NCI-H128 (cell line): ENCODE measurements at regions not wholly inside any gene's neighbourhood (a gene's known extent, or its start where the extent isn't known, plus 50 kb on each side); places are given as distances from the start of the nearest gene placed in this dataset.

ENCODE experiments used
- DNase-seq: peaks from one replicate; lab custom pipeline; 2025; ENCODE audit not compliant: unreplicated experiment; lab: John Stamatoyannopoulos, UW

DNA sequence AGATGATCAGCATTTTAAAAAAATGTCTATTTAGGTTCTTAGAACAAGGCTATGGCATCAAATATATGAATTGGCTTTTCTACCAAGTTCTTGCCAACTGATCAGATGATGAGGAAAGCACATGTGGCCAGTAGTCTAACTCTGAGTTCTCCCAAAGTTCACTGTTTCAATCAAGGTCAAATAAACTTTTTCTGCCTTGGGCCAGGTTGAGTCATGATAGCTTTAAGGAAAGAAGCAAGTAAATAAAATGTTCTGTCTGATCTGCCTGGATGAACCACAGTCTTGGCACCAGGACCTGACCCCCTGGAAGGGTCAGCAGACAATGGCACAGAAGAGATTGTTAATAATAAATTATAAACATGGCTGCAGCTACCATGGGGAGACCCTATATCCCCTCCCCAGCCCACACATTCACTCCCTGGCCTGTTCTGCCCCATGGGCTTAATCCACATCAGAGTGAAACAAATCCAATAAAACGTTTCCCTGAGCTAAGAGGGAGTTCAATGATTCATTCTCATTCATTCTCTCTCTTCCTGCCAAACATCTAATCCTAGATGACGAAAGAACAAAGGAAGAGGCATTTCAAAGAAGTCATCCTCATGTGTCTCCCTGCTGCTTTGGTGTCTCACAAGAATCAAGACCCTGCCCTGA lies 661.6 kb downstream of the DHX35 start:
- no peak for DNase-seq

GRCh38 chr20:39619271-39619785 lies 657.2 kb downstream of the DHX35 start:
- no peak for DNase-seq

DNA sequence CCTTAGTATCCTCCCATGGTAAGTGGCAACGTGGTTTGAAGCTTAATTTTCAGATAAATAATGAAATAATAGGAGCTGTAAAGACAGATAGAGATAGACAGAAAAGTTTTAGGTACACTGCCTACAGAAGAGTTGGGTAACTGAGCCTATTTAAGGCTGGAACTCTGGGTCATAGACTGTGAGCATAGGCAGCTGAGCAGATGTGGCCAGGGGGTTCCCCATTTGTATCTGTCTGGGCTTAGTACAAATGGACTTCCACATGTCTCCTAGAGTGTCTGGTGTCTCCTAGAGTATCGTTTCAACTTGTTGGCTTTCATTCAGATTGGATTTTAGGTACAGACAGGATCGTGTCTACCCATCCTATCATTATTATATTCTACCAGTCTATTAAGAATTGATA lies 649.8 kb downstream of the DHX35 start:
- DNase-seq, result no peak

DNA sequence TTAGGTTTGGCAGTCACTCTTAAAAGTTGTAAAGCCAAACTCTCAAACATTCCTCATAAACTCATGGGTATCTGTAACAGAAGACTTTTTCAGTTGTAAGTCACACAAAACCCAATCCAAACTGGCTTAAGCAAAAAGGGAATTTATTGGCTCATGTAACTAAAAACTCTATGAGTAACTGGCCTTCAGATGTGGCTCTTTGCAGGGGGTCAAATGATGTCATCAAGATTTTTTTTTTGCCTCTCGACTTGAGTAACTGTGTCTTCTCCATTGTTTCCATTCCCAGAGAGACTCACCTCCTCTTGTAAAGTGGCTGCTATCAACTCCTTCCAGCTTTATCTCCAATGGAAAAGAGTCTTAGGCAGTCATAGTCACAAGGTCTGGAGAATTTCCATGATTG lies 645.0 kb downstream of the DHX35 start:
- DNase-seq, result no peak

- DNase-seq, result no peak
Observed at GRCh38 chr20:39605908-39606307, 643.8 kb downstream of the DHX35 start.

GRCh38 chr20:39605361-39605760 lies 643.2 kb downstream of the DHX35 start:
- DNase-seq, result no peak

DNA sequence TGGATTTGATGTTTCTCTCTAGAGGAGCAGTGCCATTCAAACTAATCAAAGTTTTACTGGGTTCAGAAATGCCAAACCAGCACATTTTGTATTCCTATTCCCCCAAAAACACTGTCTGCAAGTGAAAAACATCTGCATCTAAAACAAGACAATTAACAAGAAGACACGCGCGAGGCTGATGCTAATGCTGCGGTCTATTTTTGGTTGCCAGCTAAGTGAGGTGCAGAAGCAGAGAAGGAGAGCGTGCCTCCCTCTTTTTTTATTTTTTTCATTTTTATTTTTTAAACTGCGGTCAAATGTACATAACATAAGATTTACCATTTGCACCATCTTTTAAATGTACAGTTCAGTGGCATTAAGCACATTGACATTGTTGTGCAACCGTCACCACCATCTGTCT lies 641.1 kb downstream of the DHX35 start:
- no peak for DNase-seq

DNA sequence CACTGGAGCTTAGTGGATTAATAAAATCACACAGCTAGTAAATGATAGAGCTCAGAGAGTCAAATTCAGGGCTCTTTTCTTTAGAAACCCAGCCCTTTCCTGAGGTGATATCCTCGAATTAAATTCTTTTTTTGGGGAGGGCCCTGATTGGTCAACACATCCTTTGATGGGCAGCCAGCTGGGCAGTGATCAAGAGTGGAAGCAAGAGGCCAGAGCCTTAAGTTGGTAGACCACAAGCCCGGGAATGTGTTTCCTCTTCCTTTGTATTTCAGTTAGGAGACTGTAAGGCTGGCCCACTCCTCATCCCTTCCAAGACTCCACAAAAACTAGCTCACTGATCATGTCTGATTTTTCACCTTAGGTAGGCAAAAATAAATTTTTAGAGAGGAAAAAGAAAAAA lies 640.5 kb downstream of the DHX35 start:
- no peak for DNase-seq

DNA sequence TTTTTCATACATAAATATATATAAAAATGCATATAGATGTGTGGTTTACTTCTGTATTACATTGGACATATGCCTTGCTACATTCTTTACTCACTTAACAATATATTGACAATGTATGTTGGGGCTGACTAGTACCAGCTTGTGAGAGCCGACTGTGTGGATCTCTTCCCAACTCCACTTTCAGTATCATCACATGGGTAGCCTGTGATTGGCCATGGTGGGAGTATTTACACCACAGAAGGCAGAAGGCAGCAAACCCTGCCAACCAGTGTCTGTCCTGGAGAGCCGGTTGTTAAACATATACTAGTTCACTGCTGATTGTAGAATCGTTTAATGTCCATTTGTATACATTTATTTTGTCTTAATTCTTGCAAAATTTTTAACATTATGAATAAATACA lies 638.7 kb downstream of the DHX35 start:
- no peak for DNase-seq

DNA sequence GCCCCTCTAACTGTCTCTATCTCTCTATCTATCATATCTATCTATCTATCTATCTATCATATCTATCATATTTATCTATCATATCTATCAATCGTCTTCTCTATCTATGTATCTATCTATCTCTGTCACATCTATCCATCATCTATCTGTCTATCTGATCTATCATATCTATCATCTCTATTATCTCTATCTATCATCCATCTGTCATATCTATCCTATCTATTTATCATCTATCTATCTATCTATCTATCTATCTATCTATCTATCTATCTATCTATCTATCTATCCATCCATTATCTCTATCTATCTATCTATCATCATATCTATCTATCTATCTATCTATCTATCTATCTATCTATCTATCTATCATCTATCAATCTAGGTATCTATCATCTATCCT lies 638.0 kb downstream of the DHX35 start:
- no peak for DNase-seq

- DNase-seq, result no peak
Observed at GRCh38 chr20:39596554-39596953, 634.4 kb downstream of the DHX35 start.

GRCh38 chr20:39592371-39592770 lies 630.2 kb downstream of the DHX35 start:
- DNase-seq, result no peak

DNA sequence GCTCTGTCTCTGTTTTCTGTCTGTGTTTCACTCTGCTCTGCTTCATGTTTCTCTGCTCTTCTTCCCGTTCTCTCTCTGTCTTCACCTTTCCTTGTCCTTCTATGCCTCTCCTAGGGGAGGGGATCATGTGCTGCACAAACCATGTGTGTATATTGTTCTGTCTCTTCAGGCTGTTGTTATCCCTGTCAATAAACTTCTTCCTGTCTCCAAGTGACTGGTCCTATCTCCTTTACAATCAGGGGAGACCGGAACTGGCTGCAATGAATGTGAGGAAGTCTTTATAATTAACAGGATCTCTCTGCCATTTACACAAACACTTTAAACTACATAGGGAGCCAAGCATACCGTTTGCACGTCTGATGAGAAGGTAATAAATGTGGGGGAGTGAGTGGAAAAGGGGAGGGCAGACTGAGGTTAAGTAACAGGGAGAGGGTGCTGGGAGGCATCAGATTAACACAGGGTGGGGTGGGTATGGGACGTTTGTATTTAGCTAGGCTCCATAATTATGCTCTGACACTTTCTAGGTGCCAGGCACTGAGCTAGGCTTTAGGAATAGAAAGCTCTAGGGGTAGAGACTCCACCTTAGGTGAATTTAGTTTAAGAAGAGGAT lies 626.1 kb downstream of the DHX35 start:
- no peak for DNase-seq

- no peak for DNase-seq
Observed at GRCh38 chr20:39581034-39581433, 618.9 kb downstream of the DHX35 start.

- no peak for DNase-seq
Observed at GRCh38 chr20:39576771-39577170, 614.6 kb downstream of the DHX35 start.

- DNase-seq, result no peak
Observed at GRCh38 chr20:39574061-39574460, 611.9 kb downstream of the DHX35 start.

DNA sequence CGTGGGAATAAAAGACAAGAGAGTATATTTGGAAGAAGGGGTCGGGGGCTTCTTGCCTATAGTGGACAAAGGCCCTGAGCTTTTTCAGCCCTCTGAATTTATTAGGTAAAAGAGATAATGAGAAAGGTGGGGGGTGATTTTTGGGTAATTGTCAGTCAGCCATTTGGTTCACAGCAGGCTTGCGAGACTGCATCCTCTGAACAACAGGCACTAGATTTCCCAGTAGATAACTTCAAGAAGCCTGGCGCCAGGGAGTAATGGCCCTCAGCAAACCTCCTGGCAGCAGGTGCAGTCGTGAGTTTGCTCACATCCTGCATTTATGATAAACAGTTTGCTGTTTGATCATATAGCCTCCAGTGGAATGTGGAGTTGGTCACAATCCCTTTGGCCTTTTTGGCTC lies 609.0 kb downstream of the DHX35 start:
- no peak for DNase-seq

DNA sequence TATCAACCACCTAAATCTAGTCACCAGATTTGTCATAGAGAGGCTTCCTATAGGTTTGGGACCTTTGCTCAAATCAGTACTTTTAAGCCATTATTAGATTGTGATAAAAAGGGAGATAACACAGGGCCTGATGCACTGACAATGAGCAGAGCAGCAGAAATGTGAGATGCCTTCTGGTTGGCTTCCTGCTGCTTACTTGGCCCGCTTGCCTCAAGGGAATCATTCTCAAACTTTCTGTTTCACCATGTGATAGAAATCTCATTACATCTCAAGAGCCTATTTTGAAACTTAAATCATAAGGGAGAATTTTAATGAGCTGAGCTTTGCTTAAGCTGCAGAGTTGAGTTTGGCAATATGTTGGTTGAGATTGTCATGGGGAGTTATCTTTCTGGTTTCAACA lies 606.0 kb downstream of the DHX35 start:
- DNase-seq, result no peak

GRCh38 chr20:39563349-39563748 lies 601.2 kb downstream of the DHX35 start:
- no peak for DNase-seq

DNA sequence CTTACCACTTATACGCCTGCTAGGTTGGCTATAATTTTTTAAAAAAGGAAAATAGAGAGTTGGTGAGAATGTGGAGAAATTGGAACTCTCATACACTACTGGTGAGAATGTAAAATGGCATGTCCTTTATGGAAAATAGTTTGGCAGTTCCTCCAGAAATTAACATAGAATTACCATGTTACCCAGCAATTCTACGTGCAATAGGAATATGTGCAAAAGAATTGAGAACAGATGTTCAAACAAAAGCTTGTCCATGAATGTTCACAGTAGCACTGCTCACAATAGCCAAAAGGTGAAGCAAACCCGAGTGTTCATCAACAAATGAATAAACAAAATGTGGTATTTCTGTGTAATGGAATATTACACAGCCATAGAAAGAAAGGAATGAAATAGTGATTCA lies 592.2 kb downstream of the DHX35 start:
- no peak for DNase-seq

- no peak for DNase-seq
Observed at GRCh38 chr20:39553120-39553519, 591.0 kb downstream of the DHX35 start.

GRCh38 chr20:39549733-39550132 lies 587.6 kb downstream of the DHX35 start:
- DNase-seq, result no peak
